ENCODE measurements at regions not wholly inside any gene's neighbourhood (a gene's known extent, or its start where the extent isn't known, plus 50 kb on each side); places are given as distances from the start of the nearest gene placed in this dataset.

DNA sequence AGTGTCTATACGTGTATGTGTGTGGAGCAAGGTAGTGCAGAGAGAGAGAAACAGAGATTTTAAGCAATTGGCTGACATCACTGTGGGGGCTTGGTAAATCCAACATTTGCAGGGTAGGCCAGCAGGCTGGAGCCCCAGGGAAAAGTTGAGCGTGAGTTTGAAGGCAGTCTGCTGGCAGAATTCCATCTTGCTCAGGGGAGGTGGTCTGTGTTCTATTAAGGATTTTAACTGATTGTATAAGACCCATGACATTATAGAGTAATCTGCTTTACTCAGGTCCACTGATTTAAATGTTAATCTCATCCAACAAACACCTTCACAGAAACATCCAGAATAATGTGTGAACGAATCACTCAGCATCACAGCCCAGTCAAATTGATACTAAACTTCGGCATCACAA lies 912.9 kb downstream of the GRM8 start:
- Histone ChIP-seq H3K27me3 (no peaks in the 10 kb centered on the region), H3K36me3 (no peaks in the 10 kb centered on the region), H3K4me1 (no peaks in the 10 kb centered on the region), H3K4me3 (no peak overlapping the region), H3K9me3 (peaks cover 0 to 7% (median 0%) of the 10 kb centered on the region in 11 donors), H3K27ac (no peak overlapping the region)
- DNase-seq (no peak), ATAC-seq (no peak)
- intact Hi-C loops (cut with DNase I), result loop anchor here in 2 of 10 donors (10.0 kb wide), 2 partner anchors 55 to 65 kb away; no protein-coding TSS in a partner anchor
- WGBS, 2 donors, result 54 to 60% methylated on average over 4 of the region's 4 CpGs
- TF ChIP-seq, protein P1, sequence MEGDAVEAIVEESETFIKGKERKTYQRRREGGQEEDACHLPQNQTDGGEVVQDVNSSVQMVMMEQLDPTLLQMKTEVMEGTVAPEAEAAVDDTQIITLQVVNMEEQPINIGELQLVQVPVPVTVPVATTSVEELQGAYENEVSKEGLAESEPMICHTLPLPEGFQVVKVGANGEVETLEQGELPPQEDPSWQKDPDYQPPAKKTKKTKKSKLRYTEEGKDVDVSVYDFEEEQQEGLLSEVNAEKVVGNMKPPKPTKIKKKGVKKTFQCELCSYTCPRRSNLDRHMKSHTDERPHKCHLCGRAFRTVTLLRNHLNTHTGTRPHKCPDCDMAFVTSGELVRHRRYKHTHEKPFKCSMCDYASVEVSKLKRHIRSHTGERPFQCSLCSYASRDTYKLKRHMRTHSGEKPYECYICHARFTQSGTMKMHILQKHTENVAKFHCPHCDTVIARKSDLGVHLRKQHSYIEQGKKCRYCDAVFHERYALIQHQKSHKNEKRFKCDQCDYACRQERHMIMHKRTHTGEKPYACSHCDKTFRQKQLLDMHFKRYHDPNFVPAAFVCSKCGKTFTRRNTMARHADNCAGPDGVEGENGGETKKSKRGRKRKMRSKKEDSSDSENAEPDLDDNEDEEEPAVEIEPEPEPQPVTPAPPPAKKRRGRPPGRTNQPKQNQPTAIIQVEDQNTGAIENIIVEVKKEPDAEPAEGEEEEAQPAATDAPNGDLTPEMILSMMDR (IDR thresholded peaks at IDR 0.05), result no peak

GRCh38 chr7:126305671-126306070 lies 947.1 kb downstream of the GRM8 start:
- H3K9me3 ChIP-seq, result peaks cover 0 to 8% (median 0%) of the 10 kb centered on the region in 11 donors
- DNase-seq (no peak), ATAC-seq (no peak)
- TF ChIP-seq, protein P1 (IDR thresholded peaks at IDR 0.05), result no peak
- 73 to 79% methylated on average over 1 of the region's 1 CpG for WGBS, 2 donors
- H3K36me3 ChIP-seq, result no peaks in the 10 kb centered on the region
- H3K4me3 ChIP-seq, result no peak overlapping the region
- intact Hi-C loops (cut with DNase I), result no loop called here
- H3K4me1 ChIP-seq, result no peaks in the 10 kb centered on the region
- H3K27me3 ChIP-seq, result no peaks in the 10 kb centered on the region
- H3K27ac ChIP-seq, result no peak overlapping the region

DNA sequence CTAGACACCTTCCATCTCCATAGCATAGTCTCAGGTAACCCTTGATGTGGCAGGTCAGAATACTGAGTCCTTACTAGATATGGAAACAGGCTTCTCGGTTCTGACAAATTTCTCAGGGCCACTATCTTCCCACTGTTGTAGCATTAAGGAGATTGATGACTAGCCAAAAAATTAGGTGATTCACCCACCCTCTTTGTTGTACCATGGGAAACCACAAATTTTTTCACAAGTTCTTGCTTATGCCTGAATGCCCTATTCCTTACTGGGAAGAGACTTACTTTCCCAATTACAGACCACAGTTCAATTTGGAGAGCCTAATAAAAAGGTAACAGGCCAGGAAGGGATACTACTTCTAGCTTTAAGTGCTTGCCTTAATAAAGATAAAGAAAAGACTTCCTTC lies 948.8 kb downstream of the GRM8 start:
- TF ChIP-seq, protein P1 (IDR thresholded peaks at IDR 0.05), result no peak
- peaks cover 0 to 8% (median 0%) of the 10 kb centered on the region in 11 donors for H3K9me3 ChIP-seq
- ATAC-seq (no peak), DNase-seq (no peak)
- H3K27me3 ChIP-seq, result no peaks in the 10 kb centered on the region
- H3K4me3 ChIP-seq, result no peak overlapping the region
- H3K27ac ChIP-seq, result no peak overlapping the region
- WGBS, 2 donors, result 81 to 88% methylated on average over 1 of the region's 1 CpG
- no peaks in the 10 kb centered on the region for H3K4me1 ChIP-seq
- H3K36me3 ChIP-seq, result no peaks in the 10 kb centered on the region
- intact Hi-C loops (cut with DNase I), result no loop called here

- ATAC-seq (no peak), DNase-seq (no peak)
- peaks cover 0 to 17% (median 0%) of the 10 kb centered on the region in 11 donors for H3K9me3 ChIP-seq
- no peaks in the 10 kb centered on the region for H3K27me3 ChIP-seq
- H3K27ac ChIP-seq, result no peak overlapping the region
- H3K36me3 ChIP-seq, result no peaks in the 10 kb centered on the region
- H3K4me1 ChIP-seq, result no peaks in the 10 kb centered on the region
- WGBS, 2 donors, result 65 to 75% methylated on average over 2 of the region's 2 CpGs
- TF ChIP-seq, protein P1 (IDR thresholded peaks at IDR 0.05), result no peak
- no peak overlapping the region for H3K4me3 ChIP-seq
- intact Hi-C loops (cut with DNase I), result no loop called here
Observed at GRCh38 chr7:126302639-126303038, 950.1 kb downstream of the GRM8 start.

Data from heart right ventricle (tissue), 16 donors.